ENCODE measurements at regions not wholly inside any gene's neighbourhood (a gene's known extent, or its start where the extent isn't known, plus 50 kb on each side); places are given as distances from the start of the nearest gene placed in this dataset.

- H3K79me1 ChIP-seq (ENCODE audit: insufficient read depth, low read depth, low read length, poor library complexity, severe bottlenecking), result no peaks in the 10 kb centered on the region
- H3K4me1 Mint-ChIP-seq, result peaks cover 11 to 14% of the 10 kb centered on the region in 2 experiments
- no peak for TF ChIP-seq CTCF (conservative IDR thresholded peaks at IDR 0.05)
- H4K5ac ChIP-seq (ENCODE audit: insufficient read length, low read depth, low read length), result no peak overlapping the region
- DNase-seq, result no peak
- H3T11ph ChIP-seq (ENCODE audit: low read length), result no peak overlapping the region
- H3K56ac ChIP-seq (ENCODE audit: insufficient read length, low read depth, low read length), result no peak overlapping the region
- H3K4ac ChIP-seq (ENCODE audit: low read depth, low read length), result no peak overlapping the region
- no peak overlapping the region for H3K18ac ChIP-seq (ENCODE audit: insufficient read length, low read depth, low read length)
- no peak overlapping the region for H3K27ac ChIP-seq (ENCODE audit: insufficient read length, low read depth, low read length)
- H3K9ac ChIP-seq (ENCODE audit: extremely low read depth, insufficient read length, low read length), result no peak overlapping the region
- no peaks in the 10 kb centered on the region for H3K27me3 Mint-ChIP-seq (ENCODE audit: low read depth)
- H2BK15ac ChIP-seq (ENCODE audit: low read depth, low read length), result no peak overlapping the region
- H2BK5ac ChIP-seq (ENCODE audit: insufficient read length, low read length), result no peak overlapping the region
- H3K23ac ChIP-seq (ENCODE audit: insufficient read length, low read depth, low read length), result no peak overlapping the region
- H3K4me1 ChIP-seq (ENCODE audit: insufficient read depth, low read length), result peaks cover 4% of the 10 kb centered on the region
- no peak overlapping the region for H3K4me2 ChIP-seq (ENCODE audit: insufficient read depth, insufficient read length, low read length)
- no peaks in the 10 kb centered on the region for H4K20me1 ChIP-seq (ENCODE audit: control insufficient read depth, insufficient read depth, insufficient read length)
- no peaks in the 10 kb centered on the region for H3K23me2 ChIP-seq (ENCODE audit: insufficient read length, low read depth, low read length, poor library complexity, severe bottlenecking)
- no peak overlapping the region for H2AK5ac ChIP-seq (ENCODE audit: insufficient read length, low read length)
- H2BK12ac ChIP-seq (ENCODE audit: insufficient read length, low read depth, low read length), result no peak overlapping the region
- no peak overlapping the region for H2AFZ ChIP-seq (ENCODE audit: low read length)
- no peaks in the 10 kb centered on the region; the same call in 1 of the 2 replicates for H3K79me2 ChIP-seq (ENCODE audit: insufficient read depth, low read length)
- no CpG with 5 or more reads among the region's 2 CpGs for WGBS (ENCODE audit: extremely low coverage, insufficient read length, low lambda C conversion rate)
- no peak overlapping the region for H3K14ac ChIP-seq (ENCODE audit: insufficient read depth, low read length)
- no peaks in the 10 kb centered on the region for H3K27me3 ChIP-seq (ENCODE audit: insufficient read depth, low read length)
- H3K4me3 Mint-ChIP-seq, result no peak overlapping the region
- H3K9me3 Mint-ChIP-seq, result peaks cover 0 to 2% of the 10 kb centered on the region in 2 experiments; a peak in 2 of 5 replicates
- no peak overlapping the region for H4K91ac ChIP-seq (ENCODE audit: insufficient read length, low read depth, low read length)
- no peak overlapping the region for H4K8ac ChIP-seq (replicated peaks; ENCODE audit: insufficient read length, low read depth, low read length)
- H2BK120ac ChIP-seq (ENCODE audit: low read depth, low read length, poor library complexity, severe bottlenecking), result no peak overlapping the region
- no peak overlapping the region for H3K27ac Mint-ChIP-seq
- H3K36me3 Mint-ChIP-seq (ENCODE audit: insufficient read depth in 1 of 3, low read depth in 3 of 3), result peaks cover 0 to 4% (median 0%) of the 10 kb centered on the region in 3 experiments; a peak in 1 of 7 replicates
- H2BK20ac ChIP-seq (ENCODE audit: low read depth, low read length, poor library complexity, severe bottlenecking), result no peak overlapping the region
- no peaks in the 10 kb centered on the region for H3K9me3 ChIP-seq (ENCODE audit: control insufficient read depth, low read depth, low read length)
These were observed 115.1 kb downstream of the PROX1 start for GRCh38 chr1:214102907-214103306.

Data from H9 (cell line).